Neural cell (in vitro differentiated cells): ENCODE measurements at regions not wholly inside any gene's neighbourhood (a gene's known extent, or its start where the extent isn't known, plus 50 kb on each side); places are given as distances from the start of the nearest gene placed in this dataset.

Source experiments
- CTCF ChIP-seq: fragments of 450-650 bp; IDR thresholded peaks from 2 replicates; pipeline ENCODE4 v1.5.1; 2014; ENCODE audit warnings: antibody characterized with exemption, mild to moderate bottlenecking, moderate library complexity; ENCODE audit not compliant: poor library complexity, severe bottlenecking
- EP300 ChIP-seq: fragments of 450-650 bp; conservative IDR thresholded peaks from 2 replicates; pipeline ENCODE4 v1.6.1; 2014; ENCODE audit warnings: antibody characterized with exemption, mild to moderate bottlenecking, moderate library complexity; ENCODE audit not compliant: poor library complexity, severe bottlenecking
- EZH2 ChIP-seq: fragments of 200-600, 300-800 bp; shearing (Covaris generic), sonication (generic); IDR thresholded peaks from 2 replicates; pipeline ENCODE4 v1.6.1; 2014; ENCODE audit warnings: antibody characterized with exemption, low read length, borderline replicate concordance, mild to moderate bottlenecking; ENCODE audit not compliant: insufficient read depth, poor library complexity, severe bottlenecking
- RAD21 ChIP-seq: fragments of 450-650 bp; conservative IDR thresholded peaks from 2 replicates; pipeline ENCODE4 v1.6.1; 2014; ENCODE audit warnings: antibody characterized with exemption, mild to moderate bottlenecking, moderate library complexity
- SMC3 ChIP-seq: fragments of 450-650 bp; conservative IDR thresholded peaks from 2 replicates; pipeline ENCODE4 v1.6.1; 2014; ENCODE audit warnings: antibody characterized with exemption, mild to moderate bottlenecking, moderate library complexity; ENCODE audit not compliant: poor library complexity
- TAF1 ChIP-seq: IDR thresholded peaks from 2 replicates; pipeline ENCODE4 v1.6.1; 2012; ENCODE audit warnings: low read depth
- TF ChIP-seq, protein P1 (sequence below): IDR thresholded peaks from 2 replicates; pipeline ENCODE4 v1.6.1; 2012; ENCODE audit warnings: borderline replicate concordance

DNA sequence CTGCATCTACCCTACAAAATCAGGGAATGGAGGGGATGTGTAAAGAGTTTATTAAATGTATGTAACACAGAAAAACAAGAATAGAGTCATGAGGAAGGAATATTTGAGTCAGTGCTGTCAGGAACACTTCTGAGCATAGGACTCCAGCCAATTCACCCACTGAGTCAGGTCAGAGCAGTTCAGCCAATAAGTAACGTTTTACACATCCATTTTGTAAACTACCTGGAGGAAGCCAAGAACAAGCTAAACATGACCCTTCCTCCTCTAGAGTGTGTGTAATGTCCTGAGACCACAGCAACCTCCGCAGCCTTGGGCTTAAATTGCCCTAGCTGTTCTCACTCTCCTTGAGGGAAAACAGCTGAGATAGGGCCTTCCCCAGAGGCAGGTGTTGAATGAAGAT lies 691.5 kb upstream of the LRRN3 start:
- TF ChIP-seq CTCF (no peak), EP300 (no peak), SMC3 (no peak), EZH2 (no peak), TAF1 (no peak), RAD21 (no peak)
- TF ChIP-seq, protein P1, sequence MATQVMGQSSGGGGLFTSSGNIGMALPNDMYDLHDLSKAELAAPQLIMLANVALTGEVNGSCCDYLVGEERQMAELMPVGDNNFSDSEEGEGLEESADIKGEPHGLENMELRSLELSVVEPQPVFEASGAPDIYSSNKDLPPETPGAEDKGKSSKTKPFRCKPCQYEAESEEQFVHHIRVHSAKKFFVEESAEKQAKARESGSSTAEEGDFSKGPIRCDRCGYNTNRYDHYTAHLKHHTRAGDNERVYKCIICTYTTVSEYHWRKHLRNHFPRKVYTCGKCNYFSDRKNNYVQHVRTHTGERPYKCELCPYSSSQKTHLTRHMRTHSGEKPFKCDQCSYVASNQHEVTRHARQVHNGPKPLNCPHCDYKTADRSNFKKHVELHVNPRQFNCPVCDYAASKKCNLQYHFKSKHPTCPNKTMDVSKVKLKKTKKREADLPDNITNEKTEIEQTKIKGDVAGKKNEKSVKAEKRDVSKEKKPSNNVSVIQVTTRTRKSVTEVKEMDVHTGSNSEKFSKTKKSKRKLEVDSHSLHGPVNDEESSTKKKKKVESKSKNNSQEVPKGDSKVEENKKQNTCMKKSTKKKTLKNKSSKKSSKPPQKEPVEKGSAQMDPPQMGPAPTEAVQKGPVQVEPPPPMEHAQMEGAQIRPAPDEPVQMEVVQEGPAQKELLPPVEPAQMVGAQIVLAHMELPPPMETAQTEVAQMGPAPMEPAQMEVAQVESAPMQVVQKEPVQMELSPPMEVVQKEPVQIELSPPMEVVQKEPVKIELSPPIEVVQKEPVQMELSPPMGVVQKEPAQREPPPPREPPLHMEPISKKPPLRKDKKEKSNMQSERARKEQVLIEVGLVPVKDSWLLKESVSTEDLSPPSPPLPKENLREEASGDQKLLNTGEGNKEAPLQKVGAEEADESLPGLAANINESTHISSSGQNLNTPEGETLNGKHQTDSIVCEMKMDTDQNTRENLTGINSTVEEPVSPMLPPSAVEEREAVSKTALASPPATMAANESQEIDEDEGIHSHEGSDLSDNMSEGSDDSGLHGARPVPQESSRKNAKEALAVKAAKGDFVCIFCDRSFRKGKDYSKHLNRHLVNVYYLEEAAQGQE, result no peak
